ENCODE measurements at regions not wholly inside any gene's neighbourhood (a gene's known extent, or its start where the extent isn't known, plus 50 kb on each side); places are given as distances from the start of the nearest gene placed in this dataset.

DNA sequence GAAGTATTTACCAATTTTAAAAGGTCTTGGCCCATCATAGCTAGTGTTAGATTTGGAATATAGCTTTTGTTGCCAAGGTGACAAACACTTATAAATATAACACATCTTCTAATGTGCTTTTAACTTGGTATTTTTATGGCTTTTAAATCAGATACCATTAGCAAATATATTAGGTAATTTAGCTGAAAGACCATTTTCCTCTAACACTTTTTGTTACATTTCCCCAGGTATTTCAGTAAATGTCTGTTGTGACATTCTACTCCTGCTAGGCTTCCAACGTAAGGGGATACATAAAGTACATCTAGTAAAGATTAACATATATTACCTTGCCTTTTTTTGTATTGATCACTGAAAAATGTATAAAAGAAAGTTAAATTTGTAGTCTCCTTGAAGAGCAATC, 75.0 kb upstream of the SEM1 start:
- H3K4me3 ChIP-seq (ENCODE audit: low read depth, low read length): no peak overlapping the region
- no peak for DNase-seq (ENCODE audit: low read depth)
- TF ChIP-seq, protein P1, sequence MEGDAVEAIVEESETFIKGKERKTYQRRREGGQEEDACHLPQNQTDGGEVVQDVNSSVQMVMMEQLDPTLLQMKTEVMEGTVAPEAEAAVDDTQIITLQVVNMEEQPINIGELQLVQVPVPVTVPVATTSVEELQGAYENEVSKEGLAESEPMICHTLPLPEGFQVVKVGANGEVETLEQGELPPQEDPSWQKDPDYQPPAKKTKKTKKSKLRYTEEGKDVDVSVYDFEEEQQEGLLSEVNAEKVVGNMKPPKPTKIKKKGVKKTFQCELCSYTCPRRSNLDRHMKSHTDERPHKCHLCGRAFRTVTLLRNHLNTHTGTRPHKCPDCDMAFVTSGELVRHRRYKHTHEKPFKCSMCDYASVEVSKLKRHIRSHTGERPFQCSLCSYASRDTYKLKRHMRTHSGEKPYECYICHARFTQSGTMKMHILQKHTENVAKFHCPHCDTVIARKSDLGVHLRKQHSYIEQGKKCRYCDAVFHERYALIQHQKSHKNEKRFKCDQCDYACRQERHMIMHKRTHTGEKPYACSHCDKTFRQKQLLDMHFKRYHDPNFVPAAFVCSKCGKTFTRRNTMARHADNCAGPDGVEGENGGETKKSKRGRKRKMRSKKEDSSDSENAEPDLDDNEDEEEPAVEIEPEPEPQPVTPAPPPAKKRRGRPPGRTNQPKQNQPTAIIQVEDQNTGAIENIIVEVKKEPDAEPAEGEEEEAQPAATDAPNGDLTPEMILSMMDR (IDR thresholded peaks at IDR 0.05; ENCODE audit: insufficient read depth, low read depth, low read length, missing control alignments): no peak

DNA sequence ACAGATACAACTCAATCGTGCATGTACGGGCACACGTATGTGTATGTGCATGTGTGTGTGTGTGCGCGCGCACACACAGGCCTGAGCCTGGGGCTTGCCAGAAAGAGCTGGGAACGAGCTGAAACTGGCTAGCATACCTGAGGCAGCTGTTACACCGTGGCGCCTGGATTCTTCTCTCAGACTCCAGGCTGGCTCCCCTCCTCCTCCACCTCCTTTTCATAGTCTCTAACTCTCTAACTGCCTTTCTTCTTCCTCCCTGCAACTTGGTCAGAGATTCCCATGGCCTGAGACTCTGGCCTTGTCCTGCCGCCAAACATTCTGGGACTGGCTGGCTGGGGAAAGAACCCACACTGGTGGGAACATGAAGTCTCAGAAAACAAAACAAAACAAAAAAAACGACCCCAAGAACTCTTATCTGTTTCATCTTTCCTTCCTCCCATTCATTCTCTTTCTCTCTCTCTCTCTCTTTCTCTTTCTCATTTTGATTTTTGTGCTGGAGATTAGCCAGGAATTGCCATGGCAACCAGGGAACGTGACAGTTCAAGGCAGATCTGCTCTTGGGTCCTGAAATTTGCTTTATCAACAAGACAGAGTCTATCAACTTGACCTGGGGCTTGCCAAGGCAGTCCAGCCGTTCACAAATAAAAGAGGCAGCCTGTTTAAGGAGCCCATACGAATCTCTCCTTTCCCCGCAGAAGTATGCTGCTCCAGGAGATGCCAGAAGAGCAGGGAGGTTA, 76.8 kb upstream of the SEM1 start:
- no peak for DNase-seq (ENCODE audit: low read depth)
- no peak overlapping the region for H3K4me3 ChIP-seq (ENCODE audit: low read depth, low read length)

DNA sequence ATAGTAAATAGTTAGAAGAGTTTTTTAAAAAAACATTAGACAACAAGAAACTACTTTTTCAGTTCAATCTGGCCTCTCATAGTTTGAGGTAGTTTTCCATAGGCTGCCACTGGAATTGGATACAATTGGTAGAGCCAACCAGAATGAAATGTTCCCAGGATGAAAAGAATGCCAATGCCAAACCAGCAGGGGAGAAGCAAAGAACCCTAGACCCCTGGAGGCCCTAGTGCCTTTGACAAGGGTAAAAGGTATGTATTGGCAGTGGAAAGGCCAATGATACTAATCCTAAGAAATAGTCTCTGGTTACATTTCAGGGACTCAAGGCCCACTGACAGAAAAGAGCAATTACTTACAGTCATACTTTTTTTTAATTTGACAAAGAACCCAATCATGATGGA, 77.4 kb upstream of the SEM1 start:
- H3K4me3 ChIP-seq (ENCODE audit: low read depth, low read length): no peak overlapping the region
- TF ChIP-seq, protein P1 (IDR thresholded peaks at IDR 0.05; ENCODE audit: insufficient read depth, low read depth, low read length, missing control alignments): no peak
- DNase-seq (ENCODE audit: low read depth): no peak

More for the DNA sequence above, 76.8 kb upstream of the SEM1 start:
- TF ChIP-seq, protein P1 (IDR thresholded peaks at IDR 0.05; ENCODE audit: insufficient read depth, low read depth, low read length, missing control alignments): no peak

DNA sequence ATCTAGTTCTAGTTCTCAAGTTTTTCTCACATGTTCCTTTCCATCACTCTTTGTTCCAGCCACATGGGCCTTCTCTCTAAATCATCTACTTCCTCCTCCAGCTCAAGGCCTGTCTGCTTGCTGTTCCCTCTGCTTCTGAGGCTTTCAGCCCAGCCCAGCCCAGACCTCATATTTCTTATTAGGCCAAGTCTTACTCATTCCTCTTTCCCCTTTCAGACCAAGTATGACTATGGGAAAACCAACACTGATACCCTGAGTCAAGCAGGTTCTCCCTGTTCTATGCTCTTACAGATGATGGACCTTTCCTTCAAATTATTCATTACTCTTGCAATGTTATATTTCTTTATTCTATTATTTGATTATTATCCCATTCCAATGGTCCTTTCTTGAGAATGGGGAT, 80.3 kb upstream of the SEM1 start:
- no peak for DNase-seq (ENCODE audit: low read depth)
- TF ChIP-seq, protein P1 (IDR thresholded peaks at IDR 0.05; ENCODE audit: insufficient read depth, low read depth, low read length, missing control alignments): no peak
- no peak overlapping the region for H3K4me3 ChIP-seq (ENCODE audit: low read depth, low read length)

DNA sequence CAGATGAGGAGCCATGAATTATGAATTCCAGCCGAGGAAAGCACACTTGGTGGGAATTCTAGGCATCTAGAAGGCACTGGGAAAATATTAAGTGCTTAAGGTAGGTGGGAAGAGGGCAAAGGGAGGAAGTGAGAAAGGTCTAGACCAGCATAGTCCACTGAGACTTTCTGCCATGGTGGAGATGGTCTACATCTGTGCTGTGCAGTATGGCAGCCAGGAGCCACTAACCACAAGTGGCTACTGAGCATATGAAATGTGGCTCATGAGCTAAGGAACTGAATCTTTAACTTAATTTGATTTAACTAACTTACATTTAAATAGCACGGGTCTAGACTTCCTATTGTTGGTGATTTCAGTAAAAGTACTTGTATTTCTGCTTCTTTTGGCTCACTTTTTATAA, 82.5 kb upstream of the SEM1 start:
- DNase-seq (ENCODE audit: low read depth): no peak
- TF ChIP-seq, protein P1 (IDR thresholded peaks at IDR 0.05; ENCODE audit: insufficient read depth, low read depth, low read length, missing control alignments): no peak
- H3K4me3 ChIP-seq (ENCODE audit: low read depth, low read length): no peak overlapping the region

DNA sequence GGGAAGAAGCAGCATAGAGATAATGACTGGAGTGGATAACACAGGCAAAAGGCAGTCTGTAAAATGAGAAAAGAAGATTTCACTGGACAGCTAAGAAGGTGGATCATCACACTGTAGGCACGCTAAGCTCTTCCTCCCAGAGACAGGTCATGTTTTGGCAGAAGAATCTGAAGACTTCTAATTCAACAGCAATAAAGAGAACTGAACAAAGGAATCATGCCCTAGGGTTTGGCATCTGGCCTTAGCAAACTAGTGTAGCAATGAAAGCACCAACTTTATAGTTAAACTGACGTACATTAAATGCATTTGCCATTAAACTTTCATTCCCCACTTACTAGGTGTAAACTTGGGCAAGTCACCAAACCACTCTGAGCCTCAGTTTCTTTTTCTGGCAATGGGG, 84.4 kb upstream of the SEM1 start:
- TF ChIP-seq, protein P1 (IDR thresholded peaks at IDR 0.05; ENCODE audit: insufficient read depth, low read depth, low read length, missing control alignments): no peak
- no peak for DNase-seq (ENCODE audit: low read depth)
- H3K4me3 ChIP-seq (ENCODE audit: low read depth, low read length): no peak overlapping the region

DNA sequence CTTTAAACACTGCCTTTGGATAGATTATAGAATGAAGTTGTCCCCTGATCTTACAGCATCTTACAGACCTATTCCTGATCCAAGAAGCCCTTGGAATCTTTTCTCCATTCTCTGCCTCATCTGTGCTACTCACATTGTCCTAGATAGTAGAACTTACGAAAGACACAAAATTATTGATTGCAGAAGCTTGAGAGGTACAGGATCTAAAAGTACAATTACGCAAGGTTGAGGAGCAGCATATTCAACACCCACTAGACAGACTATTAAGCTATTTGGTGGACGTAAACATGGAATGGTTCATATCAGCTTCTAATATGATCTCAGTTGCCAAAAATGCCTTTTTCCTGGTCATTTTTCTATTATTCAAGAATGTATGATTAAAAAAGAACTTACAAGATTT, 90.5 kb upstream of the SEM1 start:
- DNase-seq (ENCODE audit: low read depth): no peak
- TF ChIP-seq, protein P1 (IDR thresholded peaks at IDR 0.05; ENCODE audit: insufficient read depth, low read depth, low read length, missing control alignments): no peak

More for the DNA sequence above, 90.5 kb upstream of the SEM1 start:
- H3K4me3 ChIP-seq (ENCODE audit: low read depth, low read length): no peak overlapping the region
